ENCODE measurements at regions not wholly inside any gene's neighbourhood (a gene's known extent, or its start where the extent isn't known, plus 50 kb on each side); places are given as distances from the start of the nearest gene placed in this dataset.

DNA sequence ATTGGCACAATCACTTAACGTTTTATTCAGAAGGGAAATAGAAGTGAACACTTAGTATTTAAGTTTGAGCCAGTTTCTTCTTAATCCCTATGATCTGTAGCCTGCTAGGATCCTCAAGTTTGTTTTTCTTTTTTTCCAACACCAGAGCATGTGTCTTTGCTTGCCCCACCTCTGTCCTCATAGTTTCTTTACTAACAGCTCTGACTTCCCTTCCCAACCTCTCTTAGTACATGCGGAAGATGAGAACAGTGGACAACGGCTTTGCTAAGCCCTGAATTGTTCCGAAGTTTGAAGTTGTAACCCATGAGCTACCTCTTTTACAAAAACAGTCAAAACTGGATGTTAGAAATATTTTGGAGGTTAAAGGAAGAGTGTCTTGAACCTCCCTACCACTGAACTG lies 61.7 kb upstream of the TAF11L2 start:
- no peak for TF ChIP-seq EZH2phosphoT487 (IDR thresholded peaks at IDR 0.05)
- TF ChIP-seq, protein P1, sequence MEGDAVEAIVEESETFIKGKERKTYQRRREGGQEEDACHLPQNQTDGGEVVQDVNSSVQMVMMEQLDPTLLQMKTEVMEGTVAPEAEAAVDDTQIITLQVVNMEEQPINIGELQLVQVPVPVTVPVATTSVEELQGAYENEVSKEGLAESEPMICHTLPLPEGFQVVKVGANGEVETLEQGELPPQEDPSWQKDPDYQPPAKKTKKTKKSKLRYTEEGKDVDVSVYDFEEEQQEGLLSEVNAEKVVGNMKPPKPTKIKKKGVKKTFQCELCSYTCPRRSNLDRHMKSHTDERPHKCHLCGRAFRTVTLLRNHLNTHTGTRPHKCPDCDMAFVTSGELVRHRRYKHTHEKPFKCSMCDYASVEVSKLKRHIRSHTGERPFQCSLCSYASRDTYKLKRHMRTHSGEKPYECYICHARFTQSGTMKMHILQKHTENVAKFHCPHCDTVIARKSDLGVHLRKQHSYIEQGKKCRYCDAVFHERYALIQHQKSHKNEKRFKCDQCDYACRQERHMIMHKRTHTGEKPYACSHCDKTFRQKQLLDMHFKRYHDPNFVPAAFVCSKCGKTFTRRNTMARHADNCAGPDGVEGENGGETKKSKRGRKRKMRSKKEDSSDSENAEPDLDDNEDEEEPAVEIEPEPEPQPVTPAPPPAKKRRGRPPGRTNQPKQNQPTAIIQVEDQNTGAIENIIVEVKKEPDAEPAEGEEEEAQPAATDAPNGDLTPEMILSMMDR (IDR thresholded peaks at IDR 0.05) = no peak
- no peak for TF ChIP-seq EZH2 (IDR thresholded peaks at IDR 0.05)
